WI38 (cell line): ENCODE measurements at regions not wholly inside any gene's neighbourhood (a gene's known extent, or its start where the extent isn't known, plus 50 kb on each side); places are given as distances from the start of the nearest gene placed in this dataset.

Source experiments
- H3K4me3 ChIP-seq: 2 replicates; pipeline ENCODE4 v1.5.1; 2011; ENCODE audit warnings: low read depth, mild to moderate bottlenecking, control low read depth, low read length
- CTCF ChIP-seq: IDR thresholded peaks from 2 replicates; pipeline ENCODE4 v1.5.1; 2012; ENCODE audit warnings: low read depth, mild to moderate bottlenecking, control low read depth, low read length

GRCh38 chr2:193334401-193334800, 1139.7 kb upstream of the TMEFF2 start:
- no peak for TF ChIP-seq CTCF
- no peak overlapping the region for H3K4me3 ChIP-seq

- H3K4me3 ChIP-seq, result no peak overlapping the region
- no peak for TF ChIP-seq CTCF
These were observed 1138.8 kb upstream of the TMEFF2 start for GRCh38 chr2:193333539-193333938.

GRCh38 chr2:193332941-193333340, 1138.2 kb upstream of the TMEFF2 start:
- no peak overlapping the region for H3K4me3 ChIP-seq
- TF ChIP-seq CTCF, result no peak

- no peak overlapping the region for H3K4me3 ChIP-seq
- no peak for TF ChIP-seq CTCF
These were observed 1136.9 kb upstream of the TMEFF2 start for GRCh38 chr2:193331676-193332075.

- TF ChIP-seq CTCF, result no peak
- H3K4me3 ChIP-seq, result no peak overlapping the region
These were observed 1131.6 kb upstream of the TMEFF2 start for GRCh38 chr2:193326296-193326695.

GRCh38 chr2:193315428-193316091, 1120.8 kb upstream of the TMEFF2 start:
- TF ChIP-seq CTCF, result no peak

GRCh38 chr2:193303464-193303863, 1108.7 kb upstream of the TMEFF2 start:
- no peak for TF ChIP-seq CTCF
- no peak overlapping the region for H3K4me3 ChIP-seq

More at GRCh38 chr2:193315428-193316091, 1120.8 kb upstream of the TMEFF2 start:
- H3K4me3 ChIP-seq, result no peak overlapping the region
